GM21360 (cell line): ENCODE measurements at regions not wholly inside any gene's neighbourhood (a gene's known extent, or its start where the extent isn't known, plus 50 kb on each side); places are given as distances from the start of the nearest gene placed in this dataset.

Experiments
- ATAC-seq: cut with Tn5 transposase; IDR thresholded peaks from one replicate; pipeline ENCODE4 v1.9.1; 2021; ENCODE audit warnings: mild to moderate bottlenecking, moderate library complexity; ENCODE audit not compliant: unreplicated experiment

DNA sequence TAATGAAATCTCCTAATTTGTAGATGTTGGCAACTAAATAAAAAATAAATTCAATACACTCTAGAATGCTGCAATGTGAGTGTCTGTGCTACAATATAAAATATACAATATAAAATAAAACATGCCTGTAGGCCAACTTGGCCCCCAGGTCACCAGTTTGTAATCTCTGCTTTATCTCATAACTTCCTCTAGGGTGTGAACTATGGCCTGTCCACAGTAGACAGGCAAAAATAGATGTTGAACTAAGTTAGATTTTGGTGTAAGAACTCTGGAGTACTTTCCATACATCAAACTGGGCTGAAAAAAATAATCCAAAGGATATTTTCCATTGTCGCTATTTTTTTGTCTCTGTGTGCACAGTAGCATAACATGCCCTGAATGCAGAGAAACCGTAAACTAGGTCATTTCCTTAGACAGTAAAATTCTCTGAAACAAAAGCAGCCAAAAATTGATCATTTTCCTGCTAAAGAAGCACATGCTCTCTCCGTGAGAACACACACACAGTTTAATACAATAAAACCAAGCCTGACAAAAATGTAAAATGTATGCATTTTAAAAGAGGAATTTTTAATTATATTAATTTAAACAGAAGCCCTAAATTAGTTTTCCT lies 98.5 kb upstream of the ZFP64 start:
- no peak for ATAC-seq

DNA sequence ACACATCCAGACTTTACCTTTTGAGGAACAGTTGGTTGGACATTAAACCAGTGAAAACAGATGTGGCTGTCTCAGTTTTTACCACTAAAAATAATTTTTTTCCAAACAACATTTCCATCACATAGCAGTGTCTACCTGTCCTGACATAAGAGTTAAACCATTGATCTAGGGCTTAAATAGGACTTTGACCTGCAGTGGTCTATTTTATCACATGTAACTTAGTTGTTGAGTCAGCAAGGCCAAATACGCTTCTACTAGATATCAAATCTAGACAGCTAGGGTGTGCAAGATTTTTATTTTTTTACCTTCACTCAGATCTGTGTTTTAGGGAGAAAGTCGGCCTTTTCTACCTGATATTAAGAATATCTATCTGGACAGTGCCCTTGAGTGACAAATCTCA lies 88.8 kb upstream of the ZFP64 start:
- no peak for ATAC-seq

DNA sequence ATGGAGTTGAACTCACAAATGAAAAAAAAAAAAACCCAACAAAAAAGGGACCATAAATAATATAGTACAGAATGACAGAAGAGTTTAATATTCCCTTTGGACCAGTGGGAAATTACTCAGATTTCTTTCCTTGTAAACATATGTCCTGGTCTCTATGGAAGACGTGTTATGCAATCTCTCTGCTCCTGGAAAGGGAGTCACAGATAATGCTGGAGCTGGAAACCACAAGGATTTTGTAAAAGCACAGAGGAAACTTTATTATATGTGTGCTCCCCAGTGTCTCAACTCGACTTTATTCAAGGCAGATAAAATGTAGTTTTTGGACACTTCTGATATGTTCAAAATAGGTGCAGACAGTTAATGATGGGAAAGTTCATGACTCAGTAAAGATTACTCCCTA lies 88.1 kb upstream of the ZFP64 start:
- no peak for ATAC-seq

DNA sequence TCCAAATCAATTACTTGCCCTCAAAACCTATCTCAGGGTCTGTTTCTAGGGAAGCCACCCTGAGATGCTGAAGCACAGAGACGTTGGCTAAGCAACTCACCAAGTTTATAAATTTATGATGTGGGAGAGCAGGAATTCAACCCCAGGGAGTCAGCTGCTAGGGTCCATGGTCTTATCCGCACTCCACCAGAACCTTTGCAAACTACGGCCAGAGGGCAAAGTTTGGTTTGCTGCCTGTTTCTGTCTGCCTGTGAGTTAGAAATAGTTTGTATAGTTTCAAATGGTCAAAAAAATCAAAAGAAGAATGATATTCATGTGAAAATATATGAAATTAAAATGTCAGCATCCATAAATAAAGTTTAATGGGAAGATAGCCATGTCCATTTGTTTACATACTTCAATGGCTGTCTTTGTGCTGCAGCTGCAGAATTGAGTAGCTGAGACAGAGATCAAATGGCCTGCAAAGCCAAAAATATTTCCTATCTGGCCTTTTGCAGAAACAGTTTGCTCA lies 83.7 kb upstream of the ZFP64 start:
- ATAC-seq, result no peak

DNA sequence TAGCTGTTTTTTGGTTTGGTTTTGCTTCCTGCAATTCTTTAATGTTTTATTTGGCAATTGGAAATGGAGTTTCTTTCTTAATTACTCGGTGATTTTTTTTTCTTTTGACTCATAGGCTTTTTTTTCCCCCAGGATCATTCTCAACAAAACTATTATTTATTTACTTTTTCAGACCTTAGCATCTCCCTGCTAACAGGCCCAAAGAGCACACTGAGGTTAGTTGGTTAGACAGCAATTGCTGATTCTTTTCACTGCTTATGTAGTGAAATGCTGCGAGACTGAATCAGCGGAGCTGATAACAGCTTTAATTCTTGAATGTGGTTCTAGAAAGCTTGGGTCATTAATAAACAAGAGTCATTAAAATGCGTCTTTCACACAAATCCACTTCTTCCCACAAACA lies 79.1 kb upstream of the ZFP64 start:
- no peak for ATAC-seq

DNA sequence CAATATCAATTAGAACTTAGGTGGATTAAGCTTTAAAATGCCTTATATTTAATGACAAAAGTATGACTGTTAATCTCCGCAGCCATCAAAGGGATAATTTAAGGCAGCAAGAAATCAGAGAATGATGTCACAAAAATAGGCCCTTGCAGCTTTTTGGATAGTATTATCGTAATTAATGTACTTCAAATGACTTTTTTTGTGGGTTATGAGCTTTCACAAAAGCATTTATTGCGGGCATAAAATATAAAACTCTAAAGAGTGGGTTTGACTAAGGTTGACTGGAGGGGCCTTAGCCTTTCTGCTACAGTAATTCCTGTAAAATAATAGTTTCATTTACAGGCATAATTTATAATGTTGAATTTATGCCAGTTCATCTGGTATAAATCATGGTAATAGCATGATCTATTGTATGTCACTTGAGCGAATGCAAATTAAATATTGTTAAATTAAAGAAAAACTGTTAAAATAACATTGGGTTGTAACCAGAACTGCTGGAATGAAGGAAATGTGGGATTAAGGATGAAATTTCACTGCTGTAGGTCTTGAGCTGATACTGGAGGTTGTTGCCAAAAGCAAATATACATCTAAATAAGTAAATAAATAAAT lies 78.5 kb upstream of the ZFP64 start:
- ATAC-seq, result no peak

DNA sequence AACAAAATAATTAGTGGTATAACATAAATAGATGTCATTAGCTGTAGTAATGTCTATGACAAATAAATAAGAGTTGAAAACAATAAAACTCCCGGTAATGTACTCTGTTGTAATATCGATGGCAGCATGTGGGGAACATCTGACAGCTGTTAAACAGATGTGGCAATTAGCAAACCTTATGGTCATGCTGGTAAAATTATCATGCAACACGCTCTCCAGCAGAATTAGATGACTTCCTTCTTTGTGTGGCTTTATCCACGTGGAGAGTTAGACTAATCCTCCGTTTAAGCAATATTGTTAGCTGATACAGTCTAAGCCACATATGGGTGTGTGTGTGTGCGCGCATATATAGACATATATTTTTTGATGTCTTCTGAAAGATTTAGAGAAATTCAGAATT lies 77.7 kb upstream of the ZFP64 start:
- no peak for ATAC-seq

DNA sequence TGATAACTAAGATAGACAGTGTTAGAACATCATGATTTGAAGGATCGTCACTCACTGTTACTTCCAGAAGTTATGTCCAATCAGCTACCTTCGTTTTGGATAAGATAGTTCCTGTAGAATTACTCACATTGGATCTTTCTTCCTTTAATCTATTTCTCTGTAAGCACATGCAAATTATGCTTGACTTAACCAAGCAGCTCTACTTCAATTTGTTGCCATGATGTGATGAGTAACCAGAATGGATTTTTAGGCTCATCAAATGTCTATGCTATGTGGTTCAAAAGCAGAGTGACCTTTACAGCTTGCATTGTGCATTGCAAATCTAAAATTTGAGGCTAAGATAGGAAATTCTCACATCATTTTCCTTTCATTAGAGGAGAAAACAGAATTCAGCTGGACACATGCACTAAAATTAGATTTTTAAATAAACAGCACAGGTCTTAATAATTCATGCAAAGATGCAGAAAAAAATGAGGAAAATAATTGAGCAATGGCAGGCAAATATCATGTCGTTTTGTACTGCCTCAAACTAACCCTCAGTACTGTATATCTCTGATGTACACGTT lies 76.7 kb upstream of the ZFP64 start:
- no peak for ATAC-seq

DNA sequence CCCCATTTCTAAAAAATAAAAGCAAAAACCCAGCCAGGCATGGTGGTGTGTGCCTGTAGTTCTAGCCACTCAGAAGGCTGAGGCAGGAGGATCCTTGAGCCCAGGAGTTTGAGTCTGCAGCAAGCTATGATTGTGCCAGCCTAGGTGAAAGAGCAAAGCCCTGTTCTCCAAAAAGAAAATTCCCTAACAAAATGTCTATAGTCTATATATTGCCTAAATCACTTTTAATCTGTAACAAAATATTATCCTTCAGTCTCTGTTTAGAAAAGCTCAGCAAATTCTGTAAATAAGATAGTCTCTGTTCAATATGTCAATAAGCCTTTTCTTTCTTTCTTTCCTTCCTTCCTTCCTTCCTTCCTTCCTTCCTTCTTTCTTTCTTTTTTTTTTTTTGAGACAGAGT lies 75.8 kb upstream of the ZFP64 start:
- no peak for ATAC-seq

DNA sequence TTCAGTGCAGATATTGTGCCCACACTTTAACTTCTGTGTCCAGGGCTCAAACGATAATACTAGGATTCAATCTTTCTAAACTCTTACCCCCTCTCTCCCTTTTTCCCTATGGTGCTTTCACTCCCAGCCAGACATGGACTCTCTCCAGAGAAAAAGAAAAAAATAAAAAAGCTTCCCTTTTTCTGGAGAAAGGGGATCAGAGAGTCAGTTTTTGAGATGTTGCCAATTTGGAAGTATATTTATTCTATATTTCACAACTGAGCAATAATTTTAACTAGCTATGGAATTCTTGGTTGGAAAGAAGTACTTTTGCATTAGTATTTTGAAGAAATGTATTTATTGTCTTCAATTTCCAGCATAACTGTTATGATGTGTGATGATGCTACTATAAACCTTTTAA lies 72.2 kb upstream of the ZFP64 start:
- no peak for ATAC-seq

DNA sequence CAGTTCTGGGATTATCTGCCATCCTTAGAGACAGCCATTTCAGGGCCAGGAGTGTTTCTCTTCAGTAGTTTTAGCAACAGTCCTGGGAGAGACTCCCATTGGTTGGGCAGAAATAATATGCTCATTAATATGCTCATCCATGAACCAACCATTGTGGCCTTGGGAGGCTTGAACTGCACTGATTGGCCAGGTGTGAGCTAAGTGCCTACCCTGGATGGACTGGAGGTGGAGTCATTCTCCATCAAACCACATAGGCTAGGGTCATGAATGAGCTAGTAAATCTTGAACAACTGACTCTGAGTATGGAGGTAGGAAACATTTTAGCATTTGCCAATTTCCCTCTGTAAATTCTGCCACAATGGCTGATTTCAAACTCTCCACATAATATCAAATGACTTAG lies 70.2 kb upstream of the ZFP64 start:
- ATAC-seq, result no peak

DNA sequence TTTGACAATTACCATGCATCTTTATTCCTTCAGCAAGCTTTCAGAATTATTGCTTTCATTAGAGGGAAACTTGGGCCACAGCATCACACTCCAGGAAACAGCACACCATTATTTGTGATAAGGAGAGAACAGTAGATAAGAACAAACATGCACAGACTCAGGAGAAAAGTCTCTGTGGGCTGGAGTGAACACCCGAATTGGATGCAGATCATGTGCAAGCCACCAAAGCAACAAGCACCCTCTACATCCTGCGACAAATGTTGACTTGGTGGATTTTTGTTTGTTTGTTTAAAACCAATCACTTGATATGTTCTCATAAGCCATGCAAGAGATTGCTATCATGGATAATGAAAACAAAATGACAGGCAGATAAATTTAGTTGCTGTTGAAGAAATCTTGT lies 67.7 kb upstream of the ZFP64 start:
- ATAC-seq, result no peak

DNA sequence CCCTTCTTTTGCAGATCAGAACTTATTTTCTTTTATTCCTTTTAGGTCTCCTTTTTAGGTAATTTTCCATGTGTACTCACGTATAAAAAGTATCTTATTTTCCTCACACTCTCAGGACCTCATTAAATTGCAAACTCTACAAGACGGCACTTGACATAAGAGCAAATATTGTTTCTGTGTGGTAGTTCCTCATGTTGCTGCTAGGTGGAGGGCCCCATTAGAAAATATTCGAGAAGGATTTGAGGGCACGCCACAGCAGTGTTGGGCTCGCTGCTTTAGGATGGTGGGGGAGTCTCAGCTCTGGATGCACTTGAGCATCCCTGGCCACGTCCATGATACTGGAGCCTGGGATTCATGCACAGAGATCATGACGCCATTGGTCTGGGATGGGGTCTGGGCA lies 64.9 kb upstream of the ZFP64 start:
- no peak for ATAC-seq

DNA sequence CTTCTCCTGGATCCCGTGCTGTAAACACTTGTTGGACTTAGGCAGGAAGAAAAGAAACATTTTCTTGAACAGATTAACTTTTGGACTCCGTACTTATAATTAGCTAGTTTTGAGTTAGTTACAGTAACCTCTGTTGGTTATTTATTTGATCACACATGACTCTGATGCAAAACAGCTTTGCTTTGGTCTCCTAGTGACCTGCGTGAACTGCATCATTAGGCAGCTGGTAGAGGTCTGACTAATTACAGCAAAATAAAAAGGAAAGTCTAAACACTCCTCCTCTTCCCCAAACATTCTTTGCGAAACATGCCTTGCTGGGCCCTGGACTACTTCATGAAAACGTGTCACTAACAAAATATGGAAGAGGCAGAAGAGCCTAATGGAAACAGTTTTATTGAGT lies 61.1 kb upstream of the ZFP64 start:
- no peak for ATAC-seq

DNA sequence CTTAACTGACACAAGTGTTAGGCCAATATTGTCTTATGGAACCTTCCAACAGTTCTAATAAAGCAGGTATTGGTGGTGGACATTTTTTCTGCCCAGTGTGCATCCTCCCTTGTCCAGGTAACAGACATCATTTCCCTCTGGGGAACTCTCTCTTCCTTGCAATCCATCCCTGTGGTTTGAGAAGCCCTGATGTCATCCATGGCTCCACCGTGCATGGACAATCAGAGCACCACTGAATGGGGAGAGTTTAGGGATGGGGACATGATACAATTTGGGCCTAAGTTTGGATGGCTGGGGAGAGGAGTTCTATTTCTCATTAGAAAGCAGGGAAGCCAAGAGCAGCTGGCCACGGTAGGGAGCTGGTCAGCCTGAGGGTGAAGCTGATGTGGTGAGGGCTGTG lies 60.2 kb upstream of the ZFP64 start:
- no peak for ATAC-seq

DNA sequence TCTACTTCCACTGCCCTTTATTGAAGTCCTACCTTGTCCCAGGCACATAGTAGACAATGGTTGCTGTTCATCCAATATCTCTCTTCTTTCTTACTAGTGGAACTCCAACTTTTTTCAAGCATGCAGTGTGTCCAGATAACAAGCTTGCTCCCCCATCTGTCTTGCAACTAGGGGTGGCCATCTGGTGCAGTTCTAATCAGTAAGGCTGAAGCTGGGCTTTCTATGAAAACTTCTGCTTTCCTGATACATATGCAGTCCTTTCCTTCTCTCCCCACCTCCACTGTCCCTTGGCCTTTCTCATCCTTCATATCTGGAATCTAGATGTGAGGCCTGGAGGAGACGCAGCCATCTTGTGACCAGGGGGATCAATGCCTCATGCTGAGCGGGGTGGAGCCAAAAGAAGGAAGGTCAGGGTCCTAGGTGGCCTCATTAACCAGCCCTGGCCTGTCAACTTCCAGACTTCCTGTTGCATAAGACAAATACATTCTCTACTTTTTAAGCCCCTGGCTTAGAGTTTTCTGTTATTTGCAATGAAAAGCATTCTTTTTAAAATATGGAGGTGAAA lies 59.6 kb upstream of the ZFP64 start:
- ATAC-seq, result no peak

DNA sequence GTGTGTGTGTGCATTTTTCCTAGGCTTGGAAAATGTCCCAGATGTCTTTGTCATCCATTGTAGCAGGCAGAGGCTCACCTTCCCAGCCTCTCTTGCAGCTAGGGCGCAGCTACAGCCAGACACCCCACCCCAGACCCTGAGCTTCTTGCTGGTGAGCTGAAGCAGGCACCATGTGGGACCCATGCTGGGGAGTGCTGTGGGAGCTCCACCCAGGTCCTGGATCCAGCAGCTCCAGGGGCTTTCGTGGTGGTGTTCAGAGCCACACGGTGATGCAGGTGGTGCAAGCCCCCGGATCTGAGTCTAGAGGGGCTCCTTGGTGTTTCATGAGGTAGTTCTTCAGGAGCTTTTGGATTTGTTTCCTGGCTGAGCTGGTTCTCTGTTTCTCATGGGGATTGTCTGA lies 56.0 kb upstream of the ZFP64 start:
- no peak for ATAC-seq

DNA sequence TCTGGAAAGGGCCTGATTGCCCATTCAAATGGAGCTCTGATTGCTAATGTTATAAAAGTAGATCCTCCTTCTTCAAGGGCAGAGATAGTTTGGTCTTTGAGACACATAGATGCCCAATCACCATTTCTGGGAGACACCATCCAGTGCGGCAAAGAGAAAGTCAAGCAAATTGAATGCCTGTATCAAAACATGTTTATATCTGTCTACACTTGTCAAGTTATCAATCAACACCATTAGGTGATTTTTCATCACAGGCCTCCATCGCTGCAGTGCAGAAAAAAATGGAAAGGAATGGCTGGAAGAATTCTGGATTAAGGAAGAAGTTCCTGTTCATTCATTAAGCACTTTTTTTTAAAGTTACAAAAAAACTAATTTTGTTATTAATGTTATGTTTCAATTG lies 54.8 kb upstream of the ZFP64 start:
- no peak for ATAC-seq

DNA sequence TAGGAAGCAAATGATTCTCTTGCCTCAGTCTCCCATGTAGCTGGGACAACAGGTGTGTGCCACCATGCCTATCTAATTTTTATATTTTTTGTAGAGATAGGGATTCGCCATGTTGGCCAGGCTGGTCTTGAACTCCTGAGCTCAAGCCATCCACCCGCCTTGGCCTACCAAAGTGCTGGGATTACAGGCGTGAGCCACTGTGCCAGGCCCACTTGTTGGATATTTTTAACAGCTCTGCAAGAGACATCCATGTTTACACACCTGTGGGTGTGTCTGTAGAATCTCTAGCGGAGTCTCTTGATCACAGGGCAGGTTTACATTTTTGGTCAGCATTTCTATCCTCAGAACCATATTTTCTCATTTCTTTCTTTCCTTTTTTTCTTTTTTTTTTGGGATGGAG lies 53.1 kb upstream of the ZFP64 start:
- ATAC-seq, result no peak

DNA sequence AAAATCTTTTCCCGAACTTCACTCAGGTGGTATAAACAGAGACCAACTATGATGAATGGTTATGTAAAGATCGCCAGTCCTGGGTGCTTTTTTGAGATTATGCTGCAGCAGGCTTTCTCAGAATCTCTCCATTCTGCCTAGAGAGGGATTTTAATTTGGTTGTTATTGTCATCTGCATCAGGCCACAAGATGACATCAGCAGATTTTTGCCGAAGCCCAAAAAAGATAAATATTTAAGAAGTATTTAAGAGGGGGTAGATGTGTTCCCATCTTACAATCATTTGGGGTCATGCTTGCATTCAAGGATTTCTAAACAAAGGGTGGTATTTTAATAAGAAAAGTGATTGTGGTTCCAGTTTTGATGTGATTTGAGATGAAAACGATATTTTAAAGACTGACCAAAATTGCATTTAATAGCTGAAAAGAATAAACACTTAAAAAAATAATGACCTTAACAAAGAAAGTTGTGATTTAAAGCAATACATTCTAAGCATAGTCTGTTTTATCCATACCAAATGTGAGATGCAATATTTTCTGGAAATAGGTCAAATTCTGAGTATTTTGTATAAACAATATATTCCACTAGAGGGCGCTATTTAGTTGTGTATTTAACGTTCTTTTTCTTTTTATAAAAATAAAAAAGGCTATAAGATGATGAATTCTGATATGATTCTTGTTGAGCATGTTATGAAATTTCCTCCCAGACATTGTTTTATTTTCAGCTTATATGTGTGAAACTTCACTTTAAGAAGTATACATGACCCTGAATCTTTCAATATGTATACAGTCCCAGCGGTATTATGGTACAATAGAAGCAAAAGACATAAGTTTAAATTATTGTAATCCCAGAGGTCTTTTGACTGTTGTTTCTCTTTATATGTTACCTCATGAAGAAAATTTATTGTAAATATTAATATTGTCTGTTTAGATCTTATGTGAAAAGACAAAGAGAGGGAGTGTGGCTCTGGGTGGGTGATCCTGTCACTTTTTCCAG lies 51.0 kb upstream of the ZFP64 start:
- no peak for ATAC-seq
